Effector memory CD8-positive, alpha-beta T cell (primary cell): ENCODE measurements at regions not wholly inside any gene's neighbourhood (a gene's known extent, or its start where the extent isn't known, plus 50 kb on each side); places are given as distances from the start of the nearest gene placed in this dataset.

Experiments
- ATAC-seq: fragments of 150-1000 bp; cut with Tn5 transposase; replicated peaks from 2 replicates; pipeline ENCODE4 v1.10.0; 2021; ENCODE audit warnings: mild to moderate bottlenecking, moderate library complexity
- DNase-seq, 3 experiments: peaks; one replicate each; pipeline ENCODE4 v3.0.0; 2021
- H3K27ac Mint-ChIP-seq, 2 donors: one replicate each; pipeline ENCODE4 v1.8.0; 2022; ENCODE audit warnings: mild to moderate bottlenecking in 2 of 2, mixed read lengths in 2 of 2, moderate library complexity in 2 of 2
- H3K27me3 Mint-ChIP-seq, 2 donors: one replicate each; pipeline ENCODE4 v1.8.0; 2022; ENCODE audit warnings: mixed read lengths in 2 of 2
- H3K36me3 Mint-ChIP-seq: one replicate; pipeline ENCODE4 v1.8.0; 2022; ENCODE audit warnings: mild to moderate bottlenecking, moderate library complexity, mixed read lengths; ENCODE audit not compliant: insufficient read depth
- H3K4me1 Mint-ChIP-seq, 2 donors: one replicate each; pipeline ENCODE4 v1.8.0; 2022; ENCODE audit warnings: low read depth in 2 of 2, mixed read lengths in 2 of 2
- H3K4me3 Mint-ChIP-seq, 2 donors: one replicate each; pipeline ENCODE4 v1.8.0; 2022; ENCODE audit warnings: mild to moderate bottlenecking in 2 of 2, mixed read lengths in 2 of 2, moderate library complexity in 2 of 2
- H3K9me3 Mint-ChIP-seq, 2 donors: one replicate each; pipeline ENCODE4 v1.8.0; 2022; ENCODE audit warnings: mixed read lengths in 2 of 2

- no peak overlapping the region for H3K4me3 Mint-ChIP-seq
- H3K36me3 Mint-ChIP-seq = no peaks in the 10 kb centered on the region
- H3K4me1 Mint-ChIP-seq = no peaks in the 10 kb centered on the region
- no peak overlapping the region for H3K27ac Mint-ChIP-seq
- no peak for ATAC-seq
- H3K9me3 Mint-ChIP-seq = no peaks in the 10 kb centered on the region
- DNase-seq = no peak
- H3K27me3 Mint-ChIP-seq = peaks cover 0 to 29% of the 10 kb centered on the region in 2 donors
Measured at GRCh38 chr18:78414302-78414701, 565.3 kb upstream of the SALL3 start.

- DNase-seq = no peak
- Mint-ChIP-seq H3K4me3 (no peak overlapping the region), H3K36me3 (no peaks in the 10 kb centered on the region), H3K27me3 (peaks cover 0 to 29% of the 10 kb centered on the region in 2 donors), H3K9me3 (no peaks in the 10 kb centered on the region), H3K27ac (no peak overlapping the region), H3K4me1 (no peaks in the 10 kb centered on the region)
- no peak for ATAC-seq
Measured at GRCh38 chr18:78416853-78417252, 562.8 kb upstream of the SALL3 start.

- H3K27me3 Mint-ChIP-seq = peaks cover 0 to 29% of the 10 kb centered on the region in 2 donors
- H3K4me1 Mint-ChIP-seq = no peaks in the 10 kb centered on the region
- H3K27ac Mint-ChIP-seq = no peak overlapping the region
- no peaks in the 10 kb centered on the region for H3K36me3 Mint-ChIP-seq
- H3K9me3 Mint-ChIP-seq = no peaks in the 10 kb centered on the region
- no peak overlapping the region for H3K4me3 Mint-ChIP-seq
- DNase-seq = no peak
- ATAC-seq = no peak
Measured at GRCh38 chr18:78418379-78418778, 561.2 kb upstream of the SALL3 start.

- no peak overlapping the region for H3K27ac Mint-ChIP-seq
- H3K36me3 Mint-ChIP-seq = no peaks in the 10 kb centered on the region
- ATAC-seq = no peak
- H3K27me3 Mint-ChIP-seq = peaks cover 0 to 29% of the 10 kb centered on the region in 2 donors
- H3K4me3 Mint-ChIP-seq = no peak overlapping the region
- no peak for DNase-seq
- H3K9me3 Mint-ChIP-seq = no peaks in the 10 kb centered on the region
- no peaks in the 10 kb centered on the region for H3K4me1 Mint-ChIP-seq
Measured at GRCh38 chr18:78419171-78419570, 560.4 kb upstream of the SALL3 start.

GRCh38 chr18:78420116-78420515 is 559.5 kb upstream of the SALL3 start:
- no peaks in the 10 kb centered on the region for H3K36me3 Mint-ChIP-seq
- H3K27ac Mint-ChIP-seq = no peak overlapping the region
- no peaks in the 10 kb centered on the region for H3K9me3 Mint-ChIP-seq
- DNase-seq (no peak), ATAC-seq (no peak)
- H3K4me1 Mint-ChIP-seq = no peaks in the 10 kb centered on the region
- H3K27me3 Mint-ChIP-seq = peaks cover 0 to 31% of the 10 kb centered on the region in 2 donors
- H3K4me3 Mint-ChIP-seq = no peak overlapping the region

- no peak overlapping the region for H3K4me3 Mint-ChIP-seq
- H3K4me1 Mint-ChIP-seq = no peaks in the 10 kb centered on the region
- H3K36me3 Mint-ChIP-seq = no peaks in the 10 kb centered on the region
- ATAC-seq = no peak
- H3K9me3 Mint-ChIP-seq = no peaks in the 10 kb centered on the region
- no peak for DNase-seq
- H3K27me3 Mint-ChIP-seq = peaks cover 0 to 28% of the 10 kb centered on the region in 2 donors
- H3K27ac Mint-ChIP-seq = no peak overlapping the region
Measured at GRCh38 chr18:78421392-78421791, 558.2 kb upstream of the SALL3 start.

- Mint-ChIP-seq H3K9me3 (no peaks in the 10 kb centered on the region), H3K4me1 (no peaks in the 10 kb centered on the region), H3K27ac (no peak overlapping the region), H3K4me3 (no peak overlapping the region), H3K36me3 (no peaks in the 10 kb centered on the region), H3K27me3 (peaks cover 0 to 31% of the 10 kb centered on the region in 2 donors)
- DNase-seq (no peak), ATAC-seq (no peak)
Measured at GRCh38 chr18:78422336-78422735, 557.3 kb upstream of the SALL3 start.

GRCh38 chr18:78423811-78424210 is 555.8 kb upstream of the SALL3 start:
- H3K4me3 Mint-ChIP-seq = no peak overlapping the region
- no peak for ATAC-seq
- DNase-seq = no peak
- no peak overlapping the region for H3K27ac Mint-ChIP-seq
- H3K4me1 Mint-ChIP-seq = no peaks in the 10 kb centered on the region
- peaks cover 0 to 24% of the 10 kb centered on the region in 2 donors for H3K27me3 Mint-ChIP-seq
- no peaks in the 10 kb centered on the region for H3K9me3 Mint-ChIP-seq
- H3K36me3 Mint-ChIP-seq = no peaks in the 10 kb centered on the region

- no peaks in the 10 kb centered on the region for H3K9me3 Mint-ChIP-seq
- no peak for ATAC-seq
- H3K4me3 Mint-ChIP-seq = no peak overlapping the region
- H3K4me1 Mint-ChIP-seq = no peaks in the 10 kb centered on the region
- peaks cover 0 to 20% of the 10 kb centered on the region in 2 donors for H3K27me3 Mint-ChIP-seq
- DNase-seq = no peak
- H3K27ac Mint-ChIP-seq = no peak overlapping the region
- no peaks in the 10 kb centered on the region for H3K36me3 Mint-ChIP-seq
Measured at GRCh38 chr18:78424403-78425018, 555.1 kb upstream of the SALL3 start.

GRCh38 chr18:78425019-78425412 is 554.6 kb upstream of the SALL3 start:
- Mint-ChIP-seq H3K9me3 (no peaks in the 10 kb centered on the region), H3K36me3 (no peaks in the 10 kb centered on the region), H3K4me3 (no peak overlapping the region), H3K4me1 (no peaks in the 10 kb centered on the region), H3K27me3 (peaks cover 0 to 20% of the 10 kb centered on the region in 2 donors), H3K27ac (no peak overlapping the region)
- no peak for DNase-seq
- no peak for ATAC-seq

- H3K27ac Mint-ChIP-seq = no peak overlapping the region
- H3K4me1 Mint-ChIP-seq = no peaks in the 10 kb centered on the region
- no peak for ATAC-seq
- no peaks in the 10 kb centered on the region for H3K36me3 Mint-ChIP-seq
- peaks cover 0 to 15% of the 10 kb centered on the region in 2 donors for H3K27me3 Mint-ChIP-seq
- no peak for DNase-seq
- H3K9me3 Mint-ChIP-seq = no peaks in the 10 kb centered on the region
- H3K4me3 Mint-ChIP-seq = no peak overlapping the region
Measured at GRCh38 chr18:78427081-78427480, 552.5 kb upstream of the SALL3 start.

GRCh38 chr18:78429127-78430108 is 550.2 kb upstream of the SALL3 start:
- Mint-ChIP-seq H3K27me3 (peaks cover 0 to 14% of the 10 kb centered on the region in 2 donors), H3K9me3 (peaks cover 0 to 3% of the 10 kb centered on the region in 2 donors), H3K36me3 (no peaks in the 10 kb centered on the region), H3K4me3 (no peak overlapping the region), H3K4me1 (no peaks in the 10 kb centered on the region), H3K27ac (no peak overlapping the region)
- DNase-seq = no peak
- no peak for ATAC-seq

GRCh38 chr18:78430131-78430758 is 549.4 kb upstream of the SALL3 start:
- ATAC-seq (no peak), DNase-seq (no peak)
- no peaks in the 10 kb centered on the region for H3K4me1 Mint-ChIP-seq
- H3K36me3 Mint-ChIP-seq = no peaks in the 10 kb centered on the region
- peaks cover 0 to 9% of the 10 kb centered on the region in 2 donors for H3K27me3 Mint-ChIP-seq
- no peak overlapping the region for H3K4me3 Mint-ChIP-seq
- no peak overlapping the region for H3K27ac Mint-ChIP-seq
- H3K9me3 Mint-ChIP-seq = peaks cover 0 to 3% of the 10 kb centered on the region in 2 donors
